Naive thymus-derived CD4-positive, alpha-beta T cell (primary cell): ENCODE measurements at regions not wholly inside any gene's neighbourhood (a gene's known extent, or its start where the extent isn't known, plus 50 kb on each side); places are given as distances from the start of the nearest gene placed in this dataset.

Experiments used
- ATAC-seq: fragments of 150-1000 bp; cut with Tn5 transposase; 2 replicates; pipeline ENCODE4 v1.10.0; 2021; ENCODE audit warnings: mild to moderate bottlenecking, moderate library complexity
- CTCF ChIA-PET: fragments of 350-600 bp; sonication (Branson Sonifier 250); formaldehyde crosslinking; loops from one replicate; lab custom pipeline; 2021; ENCODE audit warnings: antibody characterized with exemption; lab: Charles Lee
- POLR2A ChIA-PET: fragments of 350-600 bp; sonication (Branson Sonifier 250); formaldehyde crosslinking; loops from one replicate; lab custom pipeline; 2021; ENCODE audit warnings: antibody characterized with exemption, inconsistent platforms; lab: Charles Lee
- DNase-seq, 9 donors: peaks; one replicate each; pipeline versions ENCODE4 v3.0.0 to v3.0.0-alpha.2; 2020 to 2022; ENCODE audit warnings: mixed read lengths in 1 of 9
- H3K27ac ChIP-seq: one replicate; pipeline ENCODE4 v1.7.0; 2013; ENCODE audit warnings: mild to moderate bottlenecking, low read depth, low read length, moderate library complexity
- H3K27me3 ChIP-seq, 2 donors: one replicate each; pipeline ENCODE4 v1.7.0; 2013; ENCODE audit warnings: low read length in 2 of 2, mild to moderate bottlenecking in 2 of 2, moderate library complexity in 2 of 2; ENCODE audit not compliant: control insufficient read depth in 2 of 2, insufficient read depth in 2 of 2
- H3K36me3 ChIP-seq, 3 experiments: 1 replicate in 2 of 3; 2 replicates in 1 of 3; pipeline ENCODE4 v1.7.0; 2013; ENCODE audit warnings: low read length in 3 of 3, mild to moderate bottlenecking in 3 of 3, moderate library complexity in 1 of 3; ENCODE audit not compliant: insufficient read depth in 3 of 3, control insufficient read depth in 2 of 3
- H3K4me1 ChIP-seq, 2 donors: one replicate each; pipeline ENCODE4 v1.7.0; 2013; ENCODE audit warnings: low read length in 2 of 2, mild to moderate bottlenecking in 2 of 2, moderate library complexity in 1 of 2; ENCODE audit not compliant: control insufficient read depth in 2 of 2, insufficient read depth in 2 of 2
- H3K4me3 ChIP-seq: 2 replicates; pipeline ENCODE4 v1.7.0; 2013; ENCODE audit warnings: mild to moderate bottlenecking, low read length
- H3K9me3 ChIP-seq, 3 experiments: 1 replicate in 2 of 3; 2 replicates in 1 of 3; pipeline ENCODE4 v1.7.0; 2013; ENCODE audit warnings: low read length in 3 of 3; ENCODE audit not compliant: control insufficient read depth in 2 of 3
- H3K27ac Mint-ChIP-seq, 9 donors: one replicate each; pipeline ENCODE4 v1.8.0; 2020 to 2022; ENCODE audit warnings: mixed read lengths in 9 of 9, mild to moderate bottlenecking in 8 of 9, moderate library complexity in 5 of 9, inconsistent platforms in 2 of 9
- H3K27me3 Mint-ChIP-seq, 5 donors: one replicate each; pipeline ENCODE4 v1.8.0; 2021 to 2022; ENCODE audit warnings: mixed read lengths in 5 of 5, mild to moderate bottlenecking in 1 of 5
- H3K36me3 Mint-ChIP-seq, 5 donors: one replicate each; pipeline ENCODE4 v1.8.0; 2020 to 2022; ENCODE audit warnings: mixed read lengths in 5 of 5, mild to moderate bottlenecking in 3 of 5, inconsistent platforms in 1 of 5
- H3K4me1 Mint-ChIP-seq, 7 donors: one replicate each; pipeline ENCODE4 v1.8.0; 2020 to 2022; ENCODE audit warnings: mixed read lengths in 7 of 7, mild to moderate bottlenecking in 3 of 7, inconsistent platforms in 1 of 7
- H3K4me3 Mint-ChIP-seq, 10 donors: one replicate each; pipeline ENCODE4 v1.8.0; 2020 to 2022; ENCODE audit warnings: mild to moderate bottlenecking in 10 of 10, mixed read lengths in 10 of 10, moderate library complexity in 6 of 10, inconsistent platforms in 2 of 10
- H3K9me3 Mint-ChIP-seq, 11 donors: one replicate each; pipeline ENCODE4 v1.8.0; 2020 to 2022; ENCODE audit warnings: mixed read lengths in 11 of 11, mild to moderate bottlenecking in 4 of 11, inconsistent platforms in 1 of 11, moderate library complexity in 1 of 11
- intact Hi-C, 2 donors: fragments of 100-400 bp; cut with micrococcal nuclease; formaldehyde crosslinking; loops; one replicate each; pipeline ENCODE4 v1.15.1; 2023

DNA sequence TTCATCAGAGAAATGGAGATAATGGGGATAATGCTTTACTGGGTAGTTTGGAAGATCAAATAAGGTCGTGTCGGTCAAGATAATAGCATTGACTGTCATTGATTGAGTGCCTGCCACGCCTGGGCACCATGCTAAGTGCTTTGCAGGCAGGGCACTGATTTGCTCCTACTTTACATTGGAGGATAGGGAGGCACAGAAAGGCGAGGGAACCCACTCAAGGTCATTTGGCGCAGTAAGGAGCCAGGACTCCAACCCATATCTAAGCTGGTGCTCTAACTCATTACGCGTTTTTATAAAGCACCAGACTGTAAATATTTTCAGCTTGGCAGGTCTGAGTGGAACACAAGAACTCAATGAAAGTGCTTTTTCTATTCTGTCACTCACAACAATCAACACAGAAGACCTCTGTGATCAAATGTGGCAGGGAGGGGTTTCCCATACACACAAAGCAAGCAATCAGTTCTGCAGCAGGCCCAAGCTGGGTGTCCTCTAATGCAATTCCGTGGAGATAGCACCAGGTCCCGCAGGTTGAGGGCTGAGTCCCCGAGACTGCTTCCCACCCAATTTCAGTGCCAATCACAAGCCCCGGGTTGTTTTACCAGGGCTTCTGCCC is 373.6 kb downstream of the CDH26 start:
- no peaks in the 10 kb centered on the region for H3K4me1 Mint-ChIP-seq
- Histone ChIP-seq H3K4me1 (no peaks in the 10 kb centered on the region), H3K27ac (no peak overlapping the region), H3K9me3 (no peaks in the 10 kb centered on the region), H3K4me3 (no peak overlapping the region), H3K27me3 (no peaks in the 10 kb centered on the region), H3K36me3 (no peaks in the 10 kb centered on the region)
- H3K9me3 Mint-ChIP-seq = no peaks in the 10 kb centered on the region
- no peaks in the 10 kb centered on the region for H3K36me3 Mint-ChIP-seq
- peaks cover 0 to 9% (median 0%) of the 10 kb centered on the region in 5 donors for H3K27me3 Mint-ChIP-seq
- ChIA-PET CTCF (no interaction called here), POLR2A (no interaction called here)
- no peak overlapping the region for H3K27ac Mint-ChIP-seq
- H3K4me3 Mint-ChIP-seq = no peak overlapping the region
- no peak for DNase-seq
- no peak for ATAC-seq
- intact Hi-C loops = no loop called here

DNA sequence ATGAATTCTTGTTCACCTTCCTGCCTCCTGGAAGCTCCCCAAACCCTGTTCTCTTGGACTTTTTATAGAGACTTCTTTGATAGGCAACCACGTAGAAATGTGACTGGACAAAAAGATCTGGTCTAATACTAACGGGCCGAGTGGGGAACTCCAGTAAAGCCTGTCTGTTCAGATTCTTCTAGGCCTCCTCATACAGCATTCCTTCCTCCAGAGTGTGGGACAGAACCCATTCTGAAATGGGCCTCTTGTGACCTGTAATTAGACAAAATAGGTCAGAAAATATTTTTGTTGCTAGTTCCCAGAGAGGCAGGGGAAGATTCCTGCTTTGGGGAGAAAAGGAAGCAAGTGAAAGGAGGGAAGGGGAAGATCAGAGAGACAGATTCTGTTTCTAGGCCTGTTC is 374.3 kb downstream of the CDH26 start:
- H3K27ac Mint-ChIP-seq = no peak overlapping the region
- no peak overlapping the region for H3K4me3 Mint-ChIP-seq
- Histone ChIP-seq H3K4me1 (no peaks in the 10 kb centered on the region), H3K4me3 (no peak overlapping the region), H3K9me3 (no peaks in the 10 kb centered on the region), H3K36me3 (no peaks in the 10 kb centered on the region), H3K27me3 (no peaks in the 10 kb centered on the region), H3K27ac (no peak overlapping the region)
- CTCF ChIA-PET = no interaction called here
- H3K9me3 Mint-ChIP-seq = no peaks in the 10 kb centered on the region
- H3K36me3 Mint-ChIP-seq = no peaks in the 10 kb centered on the region
- H3K4me1 Mint-ChIP-seq = no peaks in the 10 kb centered on the region
- POLR2A ChIA-PET = no interaction called here
- H3K27me3 Mint-ChIP-seq = peaks cover 0 to 7% (median 0%) of the 10 kb centered on the region in 5 donors
- ATAC-seq (no peak), DNase-seq (no peak)
- intact Hi-C loops = no loop called here

DNA sequence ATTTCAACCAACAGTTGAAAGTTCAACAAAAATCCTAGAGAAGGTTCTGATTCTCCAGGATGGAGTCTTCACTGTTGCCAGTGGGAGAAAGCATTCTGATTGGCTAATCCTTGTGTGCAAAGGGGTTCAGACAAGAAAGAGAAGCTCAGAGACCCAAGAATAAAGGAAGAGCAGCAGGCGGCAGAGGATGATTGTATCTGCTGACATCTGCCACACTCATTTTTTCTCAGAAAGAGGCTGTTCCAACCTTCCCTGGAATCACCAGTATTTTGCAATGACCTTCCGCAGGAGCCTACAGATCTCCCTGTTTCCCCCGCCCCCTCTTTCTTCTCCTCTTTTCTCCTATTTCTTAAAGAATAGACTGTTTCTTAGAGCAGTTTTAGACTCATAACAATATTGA is 376.7 kb downstream of the CDH26 start:
- Histone ChIP-seq H3K4me3 (no peak overlapping the region), H3K9me3 (no peaks in the 10 kb centered on the region), H3K27me3 (no peaks in the 10 kb centered on the region), H3K27ac (no peak overlapping the region), H3K4me1 (no peaks in the 10 kb centered on the region), H3K36me3 (no peaks in the 10 kb centered on the region)
- H3K27me3 Mint-ChIP-seq = peaks cover 0 to 13% (median 4%) of the 10 kb centered on the region in 5 donors
- H3K9me3 Mint-ChIP-seq = no peaks in the 10 kb centered on the region
- DNase-seq (no peak), ATAC-seq (no peak)
- intact Hi-C loops = no loop called here
- no peaks in the 10 kb centered on the region for H3K36me3 Mint-ChIP-seq
- POLR2A ChIA-PET = no interaction called here
- no peaks in the 10 kb centered on the region for H3K4me1 Mint-ChIP-seq
- no peak overlapping the region for H3K4me3 Mint-ChIP-seq
- no peak overlapping the region for H3K27ac Mint-ChIP-seq
- CTCF ChIA-PET = no interaction called here

DNA sequence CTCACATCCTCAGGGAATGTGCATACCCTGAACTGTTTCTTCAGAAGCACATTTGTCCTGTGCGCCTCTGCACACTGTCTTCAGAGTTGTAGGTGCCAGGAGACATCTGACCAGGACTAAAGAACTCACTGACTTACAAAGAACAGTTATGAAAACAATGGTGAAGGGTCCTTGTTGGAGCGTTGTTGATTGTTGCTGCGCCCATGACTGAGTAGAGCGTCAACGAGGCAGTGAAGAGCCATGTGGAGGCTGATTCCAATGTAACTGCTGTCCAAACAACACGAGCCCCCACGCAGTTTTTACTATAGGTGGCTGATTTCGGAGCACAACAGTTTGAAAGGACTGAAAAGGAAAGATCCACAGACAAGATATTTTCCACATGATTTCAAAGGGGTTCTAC is 380.3 kb downstream of the CDH26 start:
- Histone ChIP-seq H3K27ac (no peak overlapping the region), H3K9me3 (no peaks in the 10 kb centered on the region), H3K4me1 (no peaks in the 10 kb centered on the region), H3K27me3 (no peaks in the 10 kb centered on the region), H3K36me3 (no peaks in the 10 kb centered on the region), H3K4me3 (no peak overlapping the region)
- Mint-ChIP-seq H3K4me3 (no peak overlapping the region), H3K36me3 (no peaks in the 10 kb centered on the region), H3K27ac (no peak overlapping the region), H3K9me3 (no peaks in the 10 kb centered on the region), H3K4me1 (no peaks in the 10 kb centered on the region), H3K27me3 (peaks cover 0 to 13% (median 4%) of the 10 kb centered on the region in 5 donors)
- CTCF ChIA-PET = no interaction called here
- DNase-seq (no peak), ATAC-seq (no peak)
- intact Hi-C loops = no loop called here
- POLR2A ChIA-PET = no interaction called here

DNA sequence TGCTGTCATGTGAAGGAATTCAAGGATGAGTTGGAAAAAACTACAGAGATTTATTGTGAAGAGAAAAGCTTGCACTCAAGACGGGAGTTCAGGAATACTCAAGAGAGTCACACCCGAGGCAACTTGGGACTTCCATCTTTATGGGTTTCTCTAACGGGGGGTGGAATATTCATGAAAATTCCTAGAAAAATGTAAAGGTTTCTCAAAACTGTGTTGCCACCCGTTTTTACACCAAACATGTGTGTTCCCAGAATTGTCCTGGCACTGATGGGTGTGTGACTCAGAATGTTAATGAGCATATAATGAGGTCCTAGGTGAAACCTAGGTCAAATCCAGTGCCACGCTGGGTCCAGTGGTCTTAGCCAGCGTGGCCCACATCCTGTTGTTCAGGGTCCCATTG is 381.5 kb downstream of the CDH26 start:
- Histone ChIP-seq H3K27ac (no peak overlapping the region), H3K27me3 (no peaks in the 10 kb centered on the region), H3K36me3 (no peaks in the 10 kb centered on the region), H3K4me1 (no peaks in the 10 kb centered on the region), H3K4me3 (no peak overlapping the region), H3K9me3 (no peaks in the 10 kb centered on the region)
- H3K27ac Mint-ChIP-seq = no peak overlapping the region
- no peaks in the 10 kb centered on the region for H3K4me1 Mint-ChIP-seq
- ChIA-PET CTCF (no interaction called here), POLR2A (no interaction called here)
- peaks cover 0 to 13% (median 4%) of the 10 kb centered on the region in 5 donors for H3K27me3 Mint-ChIP-seq
- DNase-seq = no peak
- intact Hi-C loops = no loop called here
- no peaks in the 10 kb centered on the region for H3K9me3 Mint-ChIP-seq
- no peak for ATAC-seq
- H3K36me3 Mint-ChIP-seq = no peaks in the 10 kb centered on the region
- no peak overlapping the region for H3K4me3 Mint-ChIP-seq

DNA sequence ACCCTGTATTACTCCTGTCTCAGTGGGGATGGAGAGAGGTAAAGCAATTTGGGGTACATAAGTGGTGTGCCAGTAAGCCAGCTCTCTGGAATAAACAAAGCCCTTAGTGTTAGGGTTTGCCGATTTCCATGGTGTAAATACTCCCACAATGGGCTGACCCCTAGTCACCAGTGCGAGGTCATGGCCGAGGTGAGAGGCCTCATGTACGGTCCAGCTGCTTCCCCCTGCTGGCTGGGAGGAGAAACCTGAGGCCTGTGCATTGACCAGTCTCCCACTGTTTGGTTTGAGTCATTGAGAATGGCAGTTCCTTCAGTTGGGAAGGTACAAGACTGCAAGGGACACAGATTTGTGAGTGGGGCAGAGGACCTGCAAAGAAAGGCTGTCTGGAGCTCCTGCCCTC is 382.0 kb downstream of the CDH26 start:
- H3K9me3 Mint-ChIP-seq = no peaks in the 10 kb centered on the region
- H3K9me3 ChIP-seq = no peaks in the 10 kb centered on the region
- intact Hi-C loops = no loop called here
- ATAC-seq (no peak), DNase-seq (no peak)
- no peak overlapping the region for H3K27ac Mint-ChIP-seq
- no peak overlapping the region for H3K4me3 Mint-ChIP-seq
- no peak overlapping the region for H3K27ac ChIP-seq
- no peaks in the 10 kb centered on the region for H3K36me3 Mint-ChIP-seq
- no peaks in the 10 kb centered on the region for H3K4me1 Mint-ChIP-seq
- H3K27me3 Mint-ChIP-seq = peaks cover 0 to 13% (median 4%) of the 10 kb centered on the region in 5 donors
- no peaks in the 10 kb centered on the region for H3K27me3 ChIP-seq
- CTCF ChIA-PET = no interaction called here
- H3K36me3 ChIP-seq = no peaks in the 10 kb centered on the region
- POLR2A ChIA-PET = no interaction called here
- no peaks in the 10 kb centered on the region for H3K4me1 ChIP-seq
- no peak overlapping the region for H3K4me3 ChIP-seq

DNA sequence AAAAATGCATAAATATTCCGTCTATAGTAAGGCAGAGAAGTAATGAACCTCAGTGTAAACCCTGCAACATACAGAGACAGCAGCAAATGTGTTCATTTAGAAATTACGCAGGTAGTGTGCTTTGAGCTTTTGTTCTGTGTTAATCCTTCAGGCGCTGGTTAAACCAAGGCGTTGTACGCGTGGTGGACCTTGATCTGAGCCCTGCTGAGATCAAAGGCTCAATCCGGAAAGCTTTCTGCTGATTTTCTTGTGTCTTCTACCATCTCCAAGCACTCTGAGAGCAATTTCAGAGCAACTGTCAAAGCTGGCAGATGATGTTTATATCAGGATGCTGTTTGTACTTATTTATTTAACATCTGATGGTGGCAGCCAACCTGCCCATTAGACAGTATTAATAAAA is 382.8 kb downstream of the CDH26 start:
- Mint-ChIP-seq H3K27ac (no peak overlapping the region), H3K9me3 (no peaks in the 10 kb centered on the region), H3K27me3 (peaks cover 0 to 10% (median 9%) of the 10 kb centered on the region in 5 donors), H3K4me1 (no peaks in the 10 kb centered on the region), H3K4me3 (no peak overlapping the region), H3K36me3 (no peaks in the 10 kb centered on the region)
- H3K4me3 ChIP-seq = no peak overlapping the region
- CTCF ChIA-PET = no interaction called here
- H3K9me3 ChIP-seq = no peaks in the 10 kb centered on the region
- no peaks in the 10 kb centered on the region for H3K36me3 ChIP-seq
- H3K4me1 ChIP-seq = no peaks in the 10 kb centered on the region
- POLR2A ChIA-PET = no interaction called here
- no peak for DNase-seq
- no peaks in the 10 kb centered on the region for H3K27me3 ChIP-seq
- intact Hi-C loops = no loop called here
- no peak overlapping the region for H3K27ac ChIP-seq
- no peak for ATAC-seq
